GM21381 (cell line): ENCODE measurements at regions not wholly inside any gene's neighbourhood (a gene's known extent, or its start where the extent isn't known, plus 50 kb on each side); places are given as distances from the start of the nearest gene placed in this dataset.

Experiments used
- ATAC-seq: cut with Tn5 transposase; IDR thresholded peaks from one replicate; pipeline ENCODE4 v1.9.1; 2021; ENCODE audit warnings: mild to moderate bottlenecking, moderate library complexity; ENCODE audit not compliant: unreplicated experiment

GRCh38 chr22:48906216-48906835 lies 921.3 kb downstream of the BRD1 start:
- no peak for ATAC-seq

- ATAC-seq = no peak
These were observed 922.3 kb downstream of the BRD1 start for GRCh38 chr22:48905206-48905975.

DNA sequence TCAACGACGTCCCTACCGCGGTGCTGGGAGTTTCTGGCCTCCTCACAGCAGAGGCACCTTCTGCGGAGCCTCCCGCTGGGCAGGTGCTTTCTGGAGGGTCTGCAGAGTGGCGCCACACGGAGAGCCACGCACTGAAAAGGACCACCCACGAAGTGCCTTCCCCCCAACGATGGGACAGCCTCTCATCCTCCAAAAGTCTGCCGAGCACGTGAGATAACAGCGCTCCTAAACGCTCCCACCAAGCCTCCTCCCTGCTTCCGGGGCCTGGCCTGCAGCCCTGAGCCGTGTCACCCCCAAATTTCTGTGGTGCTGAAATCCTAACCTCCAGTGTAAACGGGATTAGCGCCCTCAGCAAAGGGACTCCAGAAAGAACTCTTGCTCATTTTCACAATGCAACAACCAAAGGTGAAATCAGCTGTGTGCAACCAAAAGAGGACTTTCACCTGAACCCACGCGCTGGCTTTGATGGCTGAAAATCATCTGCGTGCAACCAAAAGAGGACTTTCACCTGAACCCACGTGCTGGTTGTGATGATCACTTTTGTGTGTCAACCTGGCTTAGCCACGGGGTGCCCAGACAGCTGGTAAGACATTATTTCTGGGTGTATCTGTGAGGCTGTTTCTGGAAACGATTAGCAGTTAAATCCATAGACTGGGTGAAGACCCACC lies 924.6 kb downstream of the BRD1 start:
- ATAC-seq = no peak

DNA sequence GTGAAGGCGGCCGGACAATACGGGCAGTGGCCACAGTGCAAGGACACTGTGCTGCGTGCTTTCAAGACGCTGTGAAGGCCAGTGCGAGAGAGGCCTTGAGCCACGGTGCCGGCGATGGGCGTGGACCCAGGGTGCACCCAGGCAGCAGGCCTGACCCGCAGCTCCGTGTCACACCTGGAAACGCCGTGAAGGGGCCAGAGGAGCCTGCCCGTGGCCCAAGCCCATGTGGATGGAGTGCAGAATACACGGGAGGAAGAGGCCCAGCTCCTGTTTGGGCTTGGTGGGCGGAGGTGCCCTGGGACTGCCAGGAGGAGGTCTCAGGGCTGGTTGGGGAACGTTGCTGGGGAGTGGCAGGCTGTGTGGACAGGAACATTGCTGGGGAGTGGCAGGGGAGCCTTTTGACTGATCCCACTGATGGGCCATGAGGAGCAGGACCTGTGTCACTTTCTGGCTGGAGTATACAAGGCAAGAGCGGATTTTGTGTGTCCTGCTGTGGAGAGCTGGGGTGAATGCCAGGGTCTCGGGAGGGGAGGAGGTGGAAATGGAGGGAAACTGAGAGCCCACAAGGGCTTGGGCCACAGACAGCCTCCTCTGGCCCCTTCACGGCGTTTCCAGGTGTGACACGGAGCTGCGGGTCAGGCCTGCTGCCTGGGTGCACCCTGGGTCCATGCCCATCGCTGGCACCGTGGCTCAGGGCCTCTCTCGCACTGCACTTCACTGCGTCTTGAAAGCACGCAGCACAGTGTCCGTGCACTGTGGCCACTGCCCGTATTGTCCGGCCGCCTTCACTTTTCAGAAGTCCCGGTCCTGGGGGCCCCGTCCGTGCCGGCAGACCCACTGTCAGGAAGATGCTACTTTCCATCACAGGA lies 925.4 kb downstream of the BRD1 start:
- no peak for ATAC-seq

GRCh38 chr22:48901324-48901723 lies 926.3 kb downstream of the BRD1 start:
- ATAC-seq = no peak

DNA sequence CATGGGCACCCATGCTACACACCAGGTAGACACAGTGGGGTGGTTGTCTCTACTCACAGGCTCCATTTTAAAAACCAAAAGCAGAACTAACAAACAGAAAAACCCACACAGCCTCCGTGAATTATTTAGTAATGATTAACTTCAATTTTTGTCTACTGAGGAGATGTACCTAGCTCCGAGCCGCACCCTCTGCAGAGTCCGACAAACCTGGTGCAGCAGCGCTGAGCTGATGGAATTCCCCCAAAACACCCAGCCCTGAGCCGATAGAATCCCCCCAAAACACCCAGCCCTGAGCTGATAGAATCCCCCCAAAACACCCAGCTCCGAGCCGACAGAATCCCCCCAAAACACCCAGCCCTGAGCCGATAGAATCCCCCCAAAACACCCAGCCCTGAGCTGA lies 927.0 kb downstream of the BRD1 start:
- no peak for ATAC-seq

- ATAC-seq = no peak
These were observed 927.4 kb downstream of the BRD1 start for GRCh38 chr22:48900327-48900597.

DNA sequence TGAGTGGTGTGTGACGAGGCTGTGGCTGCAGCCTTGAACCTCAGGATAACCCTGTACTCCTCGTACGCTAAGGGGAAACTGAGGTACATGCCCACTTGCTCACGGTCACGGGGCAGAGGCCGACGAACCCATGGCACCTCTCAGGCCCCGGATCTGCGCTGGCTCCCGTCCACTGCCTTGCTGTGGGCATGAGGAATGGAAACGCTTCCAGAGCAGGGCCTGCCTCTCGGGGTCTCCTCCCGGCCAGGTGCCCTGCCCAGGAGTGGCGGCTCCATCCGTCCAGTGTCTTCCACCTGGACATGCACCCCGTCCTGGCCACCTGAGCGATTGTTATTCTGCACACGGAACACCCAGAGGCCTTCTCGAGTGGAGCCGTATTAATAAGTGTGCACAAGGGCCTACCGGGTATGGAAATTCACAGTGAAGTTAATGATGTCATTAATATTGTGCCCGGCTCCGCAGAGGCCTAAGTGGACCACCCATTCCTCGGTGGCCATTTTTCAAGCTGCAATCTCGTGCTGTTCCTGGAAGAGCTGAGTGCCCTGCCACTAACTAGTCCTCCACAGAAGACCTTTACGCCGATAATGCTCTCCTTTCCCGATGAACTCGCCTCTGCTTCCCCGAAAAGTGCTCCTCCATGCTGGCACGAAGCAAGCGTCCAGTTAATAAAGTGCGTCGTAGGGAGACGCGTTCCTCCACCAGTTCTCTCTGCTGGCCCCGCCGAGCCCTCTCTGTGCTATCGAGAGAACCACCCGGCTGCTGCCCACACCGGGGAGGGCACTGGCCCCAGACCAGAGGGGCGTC lies 927.9 kb downstream of the BRD1 start:
- ATAC-seq = no peak

- ATAC-seq = no peak
These were observed 929.0 kb downstream of the BRD1 start for GRCh38 chr22:48898524-48899250.

DNA sequence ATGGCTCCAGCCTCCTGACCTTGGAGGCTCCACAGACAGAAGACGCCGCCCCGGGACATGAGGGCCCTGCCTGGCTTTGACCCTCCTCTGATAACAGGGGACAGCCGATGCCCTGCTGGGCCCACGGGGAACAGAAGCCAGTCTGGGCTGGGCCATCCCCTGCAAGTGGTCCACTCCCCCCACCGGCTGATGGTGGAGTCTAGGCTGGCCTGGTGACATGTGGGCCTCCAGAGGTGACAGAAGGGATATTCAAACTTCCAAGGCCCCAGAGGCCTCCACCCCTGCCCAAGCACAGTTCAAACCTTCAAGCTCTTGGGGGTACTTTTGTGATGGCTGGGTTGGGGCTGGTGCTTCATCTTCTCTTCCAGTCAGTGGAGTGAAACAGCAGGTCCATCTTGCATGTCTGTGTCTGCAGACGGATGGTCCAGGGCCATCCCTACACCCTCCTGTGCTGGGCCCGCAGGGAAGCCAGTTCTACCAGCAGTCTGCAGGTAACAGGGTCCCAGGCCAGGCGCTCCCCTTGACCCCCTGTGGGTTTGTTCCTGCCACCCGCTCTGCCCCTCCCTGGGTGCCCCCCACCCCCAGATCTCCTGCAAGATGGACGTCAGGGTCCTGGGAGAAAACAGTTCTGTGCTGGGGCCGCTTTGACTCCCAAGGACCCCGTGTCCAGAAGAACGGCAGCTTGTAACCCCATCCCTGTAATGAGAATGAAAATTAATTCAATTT lies 929.9 kb downstream of the BRD1 start:
- no peak for ATAC-seq

- ATAC-seq = no peak
These were observed 930.7 kb downstream of the BRD1 start for GRCh38 chr22:48896766-48897644.

DNA sequence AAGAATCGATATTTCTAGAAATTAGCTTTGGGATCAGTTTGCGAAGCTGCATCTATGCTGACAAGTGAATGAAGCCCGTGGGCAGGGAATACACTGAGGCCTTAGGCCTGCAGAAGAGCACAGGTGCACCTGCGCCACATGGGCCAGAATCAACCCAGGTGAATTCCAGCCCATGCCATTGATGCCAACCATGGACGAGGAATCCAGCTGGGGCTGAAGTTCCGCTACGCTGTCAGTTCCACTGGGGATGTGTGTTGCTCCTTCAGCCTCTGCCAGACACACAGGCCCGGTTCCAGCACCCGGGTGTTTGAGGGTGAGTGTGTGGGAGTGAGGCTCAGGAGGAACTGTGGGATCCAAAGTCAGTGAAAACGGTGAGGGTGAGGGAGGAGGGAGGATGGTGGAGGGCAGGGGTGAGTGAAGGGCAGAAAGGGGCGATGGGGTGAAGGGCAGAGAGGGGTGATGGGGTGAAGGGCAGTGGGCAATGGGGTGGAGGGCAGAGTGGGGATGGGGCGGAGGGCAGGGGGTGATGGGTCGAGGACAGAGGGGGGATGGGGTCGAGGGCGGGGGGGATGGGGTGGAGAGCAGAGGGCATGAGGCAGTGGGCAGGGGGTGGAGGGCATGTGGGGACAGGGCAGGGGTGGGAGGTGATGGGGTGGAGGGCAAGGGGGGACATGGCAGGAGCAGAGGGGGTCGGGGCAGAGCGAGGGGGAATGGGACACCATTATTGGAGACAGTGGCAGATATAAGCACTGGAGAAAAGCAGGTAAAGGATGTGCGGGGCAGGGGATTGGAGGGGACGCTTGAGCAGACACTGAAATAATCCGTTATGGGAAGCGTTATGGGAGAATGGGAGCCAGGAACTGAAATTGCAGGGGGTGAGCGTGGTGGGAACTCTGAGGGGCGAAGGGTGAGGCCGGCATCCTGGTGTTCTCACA lies 931.6 kb downstream of the BRD1 start:
- ATAC-seq = no peak

GRCh38 chr22:48895336-48895735 lies 932.3 kb downstream of the BRD1 start:
- no peak for ATAC-seq

DNA sequence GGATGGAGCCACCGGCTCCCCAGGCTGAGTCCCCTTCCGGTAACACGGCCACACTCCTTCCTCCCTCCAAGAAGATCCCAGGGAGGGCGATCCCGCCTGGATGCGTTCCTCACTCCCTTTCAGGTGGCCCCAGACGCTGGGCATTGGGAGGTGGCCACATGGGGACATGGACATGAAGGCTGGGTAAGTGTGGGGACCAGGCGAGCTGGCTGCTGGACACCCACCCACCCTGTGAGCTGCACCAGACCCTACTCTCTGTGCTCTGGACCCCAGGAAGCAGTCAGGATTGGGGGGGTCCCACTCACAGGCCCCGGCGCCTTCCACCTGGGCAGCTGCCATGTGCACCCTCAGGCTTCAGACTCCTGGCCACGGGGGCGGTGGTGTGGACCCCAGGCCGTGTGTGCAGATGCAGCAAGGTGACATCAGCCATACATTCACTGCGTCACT lies 932.8 kb downstream of the BRD1 start:
- no peak for ATAC-seq

DNA sequence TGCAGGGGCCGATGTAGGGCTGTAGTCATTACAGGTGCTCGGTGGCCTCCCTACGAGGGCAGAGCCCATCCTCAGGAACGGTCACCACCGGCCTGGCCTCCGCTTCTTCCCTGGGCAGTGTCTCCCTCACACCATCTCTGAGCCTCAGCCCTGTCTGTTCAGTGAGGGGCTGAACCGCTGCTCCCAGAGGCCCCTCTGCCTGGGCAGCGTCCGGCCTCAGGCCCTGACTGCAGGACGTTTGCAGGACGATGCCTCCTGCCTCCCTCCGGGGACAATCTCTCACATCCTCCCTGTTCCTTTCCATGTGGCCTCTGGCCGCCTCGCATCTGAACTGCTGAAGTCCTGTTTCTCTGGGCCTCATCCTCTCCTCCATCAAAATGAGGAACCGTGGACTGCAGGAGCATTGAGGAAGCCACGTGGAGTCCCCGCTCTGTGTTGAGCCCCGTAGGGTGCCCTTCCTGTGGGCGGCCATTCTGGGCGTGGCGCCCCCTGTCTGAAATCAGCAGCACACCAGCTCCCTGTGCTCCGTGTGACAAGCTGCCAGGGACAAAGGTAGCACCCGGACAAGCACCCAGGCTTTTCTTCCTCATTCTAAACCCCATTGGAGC lies 933.5 kb downstream of the BRD1 start:
- ATAC-seq = no peak

DNA sequence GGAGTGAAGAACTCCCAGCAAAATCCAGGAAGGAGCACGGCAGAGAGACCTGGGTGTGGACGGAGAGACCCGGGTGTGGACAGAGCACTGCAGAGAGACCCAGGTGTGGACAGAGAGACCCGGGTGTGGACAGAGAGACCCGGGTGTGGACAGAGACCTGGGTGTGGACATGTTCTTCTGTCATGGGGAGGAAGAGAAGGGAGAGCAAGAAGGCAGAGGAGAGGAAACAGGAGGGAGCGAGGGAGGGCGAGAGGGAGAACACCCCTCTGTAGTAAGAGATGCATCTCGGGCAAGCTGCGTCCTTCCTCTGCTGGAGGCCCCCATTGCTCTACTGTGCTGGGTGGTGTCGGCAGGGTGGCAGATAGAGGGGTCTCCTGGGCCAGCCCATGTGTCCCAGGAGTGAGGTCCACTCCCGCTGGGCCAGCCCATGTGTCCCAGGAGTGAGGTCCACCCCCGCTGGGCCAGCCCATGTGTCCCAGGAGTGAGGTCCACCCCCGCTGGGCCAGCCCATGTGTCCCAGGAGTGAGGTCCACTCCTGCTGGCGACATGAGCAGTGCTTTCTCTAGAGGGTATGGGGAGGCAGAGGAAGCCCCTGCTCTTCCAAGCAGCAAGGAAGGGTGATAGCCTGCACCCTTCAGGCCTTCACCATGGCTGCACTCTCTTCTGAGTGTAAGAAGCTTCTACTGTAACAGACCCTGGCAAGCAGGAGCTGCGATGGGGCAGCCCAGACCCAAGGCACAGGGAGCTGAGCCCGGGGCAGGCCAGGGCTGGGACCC lies 934.2 kb downstream of the BRD1 start:
- ATAC-seq = no peak
